NCI-H1436 (cell line): ENCODE measurements at regions not wholly inside any gene's neighbourhood (a gene's known extent, or its start where the extent isn't known, plus 50 kb on each side); places are given as distances from the start of the nearest gene placed in this dataset.

Experiments
- DNase-seq: peaks from one replicate; lab custom pipeline; 2025; lab: John Stamatoyannopoulos, UW

DNA sequence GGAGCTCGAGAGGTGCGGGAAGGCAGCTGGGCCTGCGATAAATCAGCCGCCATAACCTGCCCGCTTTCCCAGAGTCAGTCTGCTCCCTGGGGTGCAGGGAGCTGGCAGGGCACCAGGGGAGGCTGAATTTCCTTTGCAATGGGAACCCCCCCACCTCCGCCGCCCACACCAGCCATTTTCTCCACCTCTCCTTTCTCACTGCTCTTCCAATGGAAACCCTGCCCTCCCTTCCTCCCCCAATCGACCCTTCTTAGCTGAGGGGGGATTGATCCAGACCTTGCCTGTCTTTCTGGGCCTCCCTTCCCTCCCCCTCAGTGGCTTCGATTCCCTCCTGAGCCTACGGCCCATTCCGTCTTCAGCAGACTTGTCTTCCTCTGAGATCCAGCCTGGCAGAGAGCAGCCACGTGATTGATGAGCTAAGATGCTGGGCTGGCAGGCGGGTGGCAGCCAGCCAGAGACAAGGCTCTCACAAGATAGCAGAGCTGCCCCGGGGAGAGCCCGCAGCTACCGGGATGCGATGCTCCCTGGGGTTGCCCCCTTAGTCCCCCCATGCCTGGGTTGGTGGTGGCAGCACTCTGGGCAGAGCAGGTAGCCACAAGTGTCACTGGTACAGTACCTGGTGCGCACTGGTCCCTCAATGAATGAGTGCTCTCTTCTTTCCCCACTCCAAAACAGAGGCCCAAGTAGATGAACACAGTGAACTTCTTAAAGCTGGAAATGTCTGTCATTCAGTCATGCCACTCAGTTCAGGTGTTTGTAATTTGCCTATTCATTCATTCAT, 53.7 kb upstream of the FABP6 start:
- peak; percentile 75 for DNase-seq

DNA sequence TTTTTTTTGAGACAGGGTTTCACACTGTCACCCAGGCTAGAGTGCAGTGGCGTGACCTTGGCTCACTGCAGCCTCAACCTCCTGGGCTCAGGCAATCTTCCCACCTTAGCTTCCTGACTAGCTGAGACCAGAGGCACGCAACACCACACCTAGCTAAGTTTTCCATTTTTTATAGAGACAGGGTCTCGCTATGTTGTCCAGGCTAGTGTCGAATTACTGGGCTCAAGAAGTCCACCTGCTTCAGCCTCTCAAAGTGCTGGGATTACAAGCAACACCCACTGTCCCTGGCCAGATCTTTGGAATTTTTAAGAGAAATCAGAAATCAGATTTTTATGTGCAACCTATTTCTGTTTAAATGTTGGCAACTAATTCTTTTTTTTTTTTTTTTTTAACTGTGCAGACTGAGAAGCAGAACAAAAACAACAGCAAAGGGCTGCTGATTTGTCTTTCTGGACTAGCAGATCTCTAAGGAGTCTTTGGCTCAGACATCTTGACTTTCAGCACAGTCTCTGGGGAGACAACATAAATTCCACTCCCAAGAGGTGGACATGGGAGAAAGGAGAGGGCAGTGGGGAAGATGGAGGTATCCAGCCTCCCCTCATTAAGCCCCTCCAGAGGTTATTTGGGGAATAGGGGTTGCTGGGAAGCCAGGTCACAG, 54.4 kb upstream of the FABP6 start:
- DNase-seq, result no peak

DNA sequence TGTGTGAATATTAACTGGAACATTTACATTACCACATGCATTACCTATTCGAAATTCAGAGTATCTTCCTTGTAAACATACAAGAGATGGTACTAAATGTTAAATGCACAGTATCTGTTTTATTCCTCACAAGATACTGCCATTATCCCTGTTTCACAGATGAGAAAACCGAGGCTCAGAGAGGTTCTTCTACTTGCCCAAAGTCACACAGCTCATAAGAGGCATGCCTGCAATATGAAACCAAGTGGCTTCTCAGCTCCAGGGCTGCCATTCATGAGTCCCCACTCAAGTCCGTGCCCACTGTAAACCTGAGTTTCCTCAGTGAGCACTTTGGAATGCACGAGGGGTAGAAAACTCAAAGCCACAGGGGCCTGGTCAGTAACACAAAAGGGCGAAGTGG, 55.0 kb upstream of the FABP6 start:
- no peak for DNase-seq

DNA sequence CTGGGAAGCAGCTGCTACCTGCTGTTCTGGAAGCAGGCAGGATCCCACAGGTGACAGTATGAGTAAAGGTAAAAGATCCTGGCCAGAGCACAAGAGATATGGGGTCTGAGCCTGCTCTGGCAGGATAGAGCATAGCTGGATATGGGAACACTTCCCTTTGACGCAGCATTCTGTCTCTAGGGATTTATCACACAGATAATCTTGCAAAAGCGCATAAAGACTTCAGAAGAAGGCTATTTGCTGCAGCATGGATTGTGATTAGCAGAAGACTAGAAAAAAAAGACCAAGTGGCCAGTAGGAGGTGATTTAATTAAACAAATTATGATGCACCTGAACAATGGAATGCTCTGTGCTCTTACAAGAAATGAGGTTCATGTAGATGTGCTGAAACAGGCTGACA, 52.4 kb upstream of the PWWP2A start:
- DNase-seq, result no peak

DNA sequence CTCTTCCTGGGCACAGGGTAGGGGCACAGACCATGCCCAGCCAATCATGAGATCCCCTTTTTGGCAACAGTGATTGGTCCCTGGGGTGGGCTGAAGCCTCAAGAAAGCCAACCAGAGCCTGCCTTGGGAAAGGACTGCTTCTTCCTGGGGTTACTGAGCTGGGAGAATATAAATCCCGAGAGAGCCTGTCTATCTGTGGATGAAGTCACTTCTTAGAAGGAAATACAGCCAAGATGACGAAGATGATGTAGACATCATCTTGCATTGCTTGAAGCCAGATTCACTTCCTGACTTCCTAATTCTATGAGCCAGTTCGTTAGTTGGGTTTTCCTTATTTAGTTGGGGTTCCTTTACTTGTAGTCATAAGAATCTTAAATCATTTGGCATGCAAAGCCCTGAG, 50.1 kb upstream of the PWWP2A start:
- no peak for DNase-seq
